HepG2 (cell line): ENCODE measurements at regions not wholly inside any gene's neighbourhood (a gene's known extent, or its start where the extent isn't known, plus 50 kb on each side); places are given as distances from the start of the nearest gene placed in this dataset.

Experiments used
- DNMT1 ChIP-seq: sonication (generic); formaldehyde crosslinking; IDR thresholded peaks from 2 replicates; pipeline ENCODE4 v1.5.1; 2020; ENCODE audit warnings: mild to moderate bottlenecking, missing genetic modification reagents
- FOXC1 ChIP-seq: sonication (generic); formaldehyde crosslinking; IDR thresholded peaks from 2 replicates; pipeline ENCODE4 v1.8.0; 2022; ENCODE audit warnings: mild to moderate bottlenecking, missing genetic modification reagents, borderline replicate concordance
- FOXP1 ChIP-seq, 2 experiments: fragments of 450-650 bp in 1 of 2; IDR thresholded peaks; 2 replicates each; pipeline ENCODE4 v1.6.1; 2017 to 2018; ENCODE audit warnings: antibody characterized with exemption in 1 of 2
- KAT8 ChIP-seq: IDR thresholded peaks from 2 replicates; pipeline ENCODE4 v1.6.1; 2016; ENCODE audit warnings: missing genetic modification reagents, missing compliant biosample characterization
- NFIC ChIP-seq: IDR thresholded peaks from 2 replicates; pipeline ENCODE4 v1.6.1; 2012; ENCODE audit warnings: mild to moderate bottlenecking, low read length, inconsistent platforms
- NFYC ChIP-seq: IDR thresholded peaks from 2 replicates; pipeline ENCODE4 v1.6.1; 2016; ENCODE audit warnings: missing genetic modification reagents, missing compliant biosample characterization
- NPAS2 ChIP-seq: sonication (generic); formaldehyde crosslinking; IDR thresholded peaks from 2 replicates; pipeline ENCODE4 v1.8.0; 2022; ENCODE audit warnings: mild to moderate bottlenecking, missing genetic modification reagents, borderline replicate concordance
- PPARG ChIP-seq: conservative IDR thresholded peaks from 2 replicates; pipeline ENCODE4 v1.6.1; 2016; ENCODE audit warnings: missing biosample characterization, missing genetic modification reagents
- SOX6 ChIP-seq, 2 experiments: fragments of 450-650 bp in 1 of 2; sonication (generic) in 1 of 2; formaldehyde crosslinking in 1 of 2; IDR thresholded peaks; 2 replicates each; pipeline versions ENCODE4 v1.4.0 to v1.6.1; 2017 to 2020; ENCODE audit warnings: antibody characterized with exemption in 1 of 2, mild to moderate bottlenecking in 1 of 2, missing genetic modification reagents in 1 of 2
- SP5 ChIP-seq: IDR thresholded peaks from 2 replicates; pipeline ENCODE4 v1.6.1; 2016; ENCODE audit warnings: low read depth, borderline replicate concordance
- SRY ChIP-seq: sonication (generic); formaldehyde crosslinking; IDR thresholded peaks from 2 replicates; pipeline ENCODE4 v1.8.0; 2022; ENCODE audit warnings: mild to moderate bottlenecking, missing genetic modification reagents
- ZNF367 ChIP-seq: sonication (generic); formaldehyde crosslinking; IDR thresholded peaks from 2 replicates; pipeline ENCODE4 v1.4.0; 2020; ENCODE audit warnings: missing genetic modification reagents, borderline replicate concordance
- ZNF383 ChIP-seq: sonication (generic); formaldehyde crosslinking; IDR thresholded peaks from 2 replicates; pipeline ENCODE4 v1.4.0; 2020; ENCODE audit warnings: missing genetic modification reagents, mild to moderate bottlenecking, borderline replicate concordance
- TF ChIP-seq, protein P1 (sequence below): sonication (generic); formaldehyde crosslinking; IDR thresholded peaks from 2 replicates; pipeline ENCODE4 v1.5.1; 2020; ENCODE audit warnings: mild to moderate bottlenecking, moderate library complexity, missing genetic modification reagents
- TF ChIP-seq, protein P2 (sequence below), 2 experiments: fragments of 450-650 bp in 1 of 2; sonication (generic) in 1 of 2; formaldehyde crosslinking; IDR thresholded peaks; 2 replicates each; pipeline versions ENCODE4 v1.5.0 to v1.8.0; 2020 to 2022; ENCODE audit warnings: mild to moderate bottlenecking in 1 of 2, missing genetic modification reagents in 1 of 2
- TF ChIP-seq, protein P3 (sequence below): sonication (generic); formaldehyde crosslinking; IDR thresholded peaks from 2 replicates; pipeline ENCODE4 v1.5.1; 2020; ENCODE audit warnings: mild to moderate bottlenecking, missing genetic modification reagents, borderline replicate concordance
- TF ChIP-seq, protein P4 (sequence below): IDR thresholded peaks from 2 replicates; pipeline ENCODE4 v1.4.0; 2020; ENCODE audit warnings: mild to moderate bottlenecking, missing genetic modification reagents

DNA sequence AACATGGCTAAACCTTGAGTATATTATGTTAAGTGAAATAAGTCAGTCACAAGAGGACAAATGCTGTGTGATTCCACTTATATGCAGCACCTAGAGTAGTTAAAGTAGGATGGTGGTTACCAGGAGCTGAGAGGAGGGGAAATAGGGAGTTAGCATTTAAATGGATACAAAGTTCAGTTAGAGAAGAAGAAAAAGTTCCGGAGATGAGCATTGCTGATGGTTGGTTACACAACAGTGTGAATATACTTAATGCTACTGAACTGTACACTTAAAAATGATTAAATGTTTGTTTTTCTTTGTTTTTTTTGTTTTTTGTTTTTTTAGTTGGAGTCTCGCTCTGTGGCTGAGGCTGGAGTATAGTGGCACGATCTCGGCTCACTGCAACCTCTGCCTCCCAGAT lies 67.7 kb upstream of the OSTN start (continued):
- 0 out of 2 replicates have a peak, but pooled peaks have one; percentile 25 for TF ChIP-seq NFIC
- TF ChIP-seq DNMT1 = no peak
- TF ChIP-seq, protein P1, sequence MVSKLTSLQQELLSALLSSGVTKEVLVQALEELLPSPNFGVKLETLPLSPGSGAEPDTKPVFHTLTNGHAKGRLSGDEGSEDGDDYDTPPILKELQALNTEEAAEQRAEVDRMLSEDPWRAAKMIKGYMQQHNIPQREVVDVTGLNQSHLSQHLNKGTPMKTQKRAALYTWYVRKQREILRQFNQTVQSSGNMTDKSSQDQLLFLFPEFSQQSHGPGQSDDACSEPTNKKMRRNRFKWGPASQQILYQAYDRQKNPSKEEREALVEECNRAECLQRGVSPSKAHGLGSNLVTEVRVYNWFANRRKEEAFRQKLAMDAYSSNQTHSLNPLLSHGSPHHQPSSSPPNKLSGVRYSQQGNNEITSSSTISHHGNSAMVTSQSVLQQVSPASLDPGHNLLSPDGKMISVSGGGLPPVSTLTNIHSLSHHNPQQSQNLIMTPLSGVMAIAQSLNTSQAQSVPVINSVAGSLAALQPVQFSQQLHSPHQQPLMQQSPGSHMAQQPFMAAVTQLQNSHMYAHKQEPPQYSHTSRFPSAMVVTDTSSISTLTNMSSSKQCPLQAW = 0 out of 2 replicates have a peak, but pooled peaks have one; percentile 18
- TF ChIP-seq, protein P2, sequence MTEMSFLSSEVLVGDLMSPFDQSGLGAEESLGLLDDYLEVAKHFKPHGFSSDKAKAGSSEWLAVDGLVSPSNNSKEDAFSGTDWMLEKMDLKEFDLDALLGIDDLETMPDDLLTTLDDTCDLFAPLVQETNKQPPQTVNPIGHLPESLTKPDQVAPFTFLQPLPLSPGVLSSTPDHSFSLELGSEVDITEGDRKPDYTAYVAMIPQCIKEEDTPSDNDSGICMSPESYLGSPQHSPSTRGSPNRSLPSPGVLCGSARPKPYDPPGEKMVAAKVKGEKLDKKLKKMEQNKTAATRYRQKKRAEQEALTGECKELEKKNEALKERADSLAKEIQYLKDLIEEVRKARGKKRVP (CRISPR knock-in tag; IDR thresholded peaks at IDR 0.05) = no peak
- TF ChIP-seq NPAS2 (CRISPR knock-in tag) = no peak
- TF ChIP-seq SRY (CRISPR knock-in tag) = no peak
- no peak for TF ChIP-seq NFYC (CRISPR knock-in tag)
- TF ChIP-seq ZNF367 = no peak
- TF ChIP-seq SOX6 (IDR thresholded peaks at IDR 0.05) = no peak
- peak; percentile 58; the same call in 1 of the 2 replicates for TF ChIP-seq SOX6 (CRISPR knock-in tag; IDR thresholded peaks at IDR 0.05)
- TF ChIP-seq, protein P3, sequence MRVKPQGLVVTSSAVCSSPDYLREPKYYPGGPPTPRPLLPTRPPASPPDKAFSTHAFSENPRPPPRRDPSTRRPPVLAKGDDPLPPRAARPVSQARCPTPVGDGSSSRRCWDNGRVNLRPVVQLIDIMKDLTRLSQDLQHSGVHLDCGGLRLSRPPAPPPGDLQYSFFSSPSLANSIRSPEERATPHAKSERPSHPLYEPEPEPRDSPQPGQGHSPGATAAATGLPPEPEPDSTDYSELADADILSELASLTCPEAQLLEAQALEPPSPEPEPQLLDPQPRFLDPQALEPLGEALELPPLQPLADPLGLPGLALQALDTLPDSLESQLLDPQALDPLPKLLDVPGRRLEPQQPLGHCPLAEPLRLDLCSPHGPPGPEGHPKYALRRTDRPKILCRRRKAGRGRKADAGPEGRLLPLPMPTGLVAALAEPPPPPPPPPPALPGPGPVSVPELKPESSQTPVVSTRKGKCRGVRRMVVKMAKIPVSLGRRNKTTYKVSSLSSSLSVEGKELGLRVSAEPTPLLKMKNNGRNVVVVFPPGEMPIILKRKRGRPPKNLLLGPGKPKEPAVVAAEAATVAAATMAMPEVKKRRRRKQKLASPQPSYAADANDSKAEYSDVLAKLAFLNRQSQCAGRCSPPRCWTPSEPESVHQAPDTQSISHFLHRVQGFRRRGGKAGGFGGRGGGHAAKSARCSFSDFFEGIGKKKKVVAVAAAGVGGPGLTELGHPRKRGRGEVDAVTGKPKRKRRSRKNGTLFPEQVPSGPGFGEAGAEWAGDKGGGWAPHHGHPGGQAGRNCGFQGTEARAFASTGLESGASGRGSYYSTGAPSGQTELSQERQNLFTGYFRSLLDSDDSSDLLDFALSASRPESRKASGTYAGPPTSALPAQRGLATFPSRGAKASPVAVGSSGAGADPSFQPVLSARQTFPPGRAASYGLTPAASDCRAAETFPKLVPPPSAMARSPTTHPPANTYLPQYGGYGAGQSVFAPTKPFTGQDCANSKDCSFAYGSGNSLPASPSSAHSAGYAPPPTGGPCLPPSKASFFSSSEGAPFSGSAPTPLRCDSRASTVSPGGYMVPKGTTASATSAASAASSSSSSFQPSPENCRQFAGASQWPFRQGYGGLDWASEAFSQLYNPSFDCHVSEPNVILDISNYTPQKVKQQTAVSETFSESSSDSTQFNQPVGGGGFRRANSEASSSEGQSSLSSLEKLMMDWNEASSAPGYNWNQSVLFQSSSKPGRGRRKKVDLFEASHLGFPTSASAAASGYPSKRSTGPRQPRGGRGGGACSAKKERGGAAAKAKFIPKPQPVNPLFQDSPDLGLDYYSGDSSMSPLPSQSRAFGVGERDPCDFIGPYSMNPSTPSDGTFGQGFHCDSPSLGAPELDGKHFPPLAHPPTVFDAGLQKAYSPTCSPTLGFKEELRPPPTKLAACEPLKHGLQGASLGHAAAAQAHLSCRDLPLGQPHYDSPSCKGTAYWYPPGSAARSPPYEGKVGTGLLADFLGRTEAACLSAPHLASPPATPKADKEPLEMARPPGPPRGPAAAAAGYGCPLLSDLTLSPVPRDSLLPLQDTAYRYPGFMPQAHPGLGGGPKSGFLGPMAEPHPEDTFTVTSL (CRISPR knock-in tag) = peak; percentile 40; the same call in 1 of the 2 replicates
- no peak for TF ChIP-seq FOXP1 (IDR thresholded peaks at IDR 0.05)
- TF ChIP-seq FOXP1 (CRISPR knock-in tag; IDR thresholded peaks at IDR 0.05) = peak; percentile 35; the same call in 1 of the 2 replicates
- TF ChIP-seq ZNF383 (CRISPR knock-in tag) = no peak
- TF ChIP-seq, protein P4, sequence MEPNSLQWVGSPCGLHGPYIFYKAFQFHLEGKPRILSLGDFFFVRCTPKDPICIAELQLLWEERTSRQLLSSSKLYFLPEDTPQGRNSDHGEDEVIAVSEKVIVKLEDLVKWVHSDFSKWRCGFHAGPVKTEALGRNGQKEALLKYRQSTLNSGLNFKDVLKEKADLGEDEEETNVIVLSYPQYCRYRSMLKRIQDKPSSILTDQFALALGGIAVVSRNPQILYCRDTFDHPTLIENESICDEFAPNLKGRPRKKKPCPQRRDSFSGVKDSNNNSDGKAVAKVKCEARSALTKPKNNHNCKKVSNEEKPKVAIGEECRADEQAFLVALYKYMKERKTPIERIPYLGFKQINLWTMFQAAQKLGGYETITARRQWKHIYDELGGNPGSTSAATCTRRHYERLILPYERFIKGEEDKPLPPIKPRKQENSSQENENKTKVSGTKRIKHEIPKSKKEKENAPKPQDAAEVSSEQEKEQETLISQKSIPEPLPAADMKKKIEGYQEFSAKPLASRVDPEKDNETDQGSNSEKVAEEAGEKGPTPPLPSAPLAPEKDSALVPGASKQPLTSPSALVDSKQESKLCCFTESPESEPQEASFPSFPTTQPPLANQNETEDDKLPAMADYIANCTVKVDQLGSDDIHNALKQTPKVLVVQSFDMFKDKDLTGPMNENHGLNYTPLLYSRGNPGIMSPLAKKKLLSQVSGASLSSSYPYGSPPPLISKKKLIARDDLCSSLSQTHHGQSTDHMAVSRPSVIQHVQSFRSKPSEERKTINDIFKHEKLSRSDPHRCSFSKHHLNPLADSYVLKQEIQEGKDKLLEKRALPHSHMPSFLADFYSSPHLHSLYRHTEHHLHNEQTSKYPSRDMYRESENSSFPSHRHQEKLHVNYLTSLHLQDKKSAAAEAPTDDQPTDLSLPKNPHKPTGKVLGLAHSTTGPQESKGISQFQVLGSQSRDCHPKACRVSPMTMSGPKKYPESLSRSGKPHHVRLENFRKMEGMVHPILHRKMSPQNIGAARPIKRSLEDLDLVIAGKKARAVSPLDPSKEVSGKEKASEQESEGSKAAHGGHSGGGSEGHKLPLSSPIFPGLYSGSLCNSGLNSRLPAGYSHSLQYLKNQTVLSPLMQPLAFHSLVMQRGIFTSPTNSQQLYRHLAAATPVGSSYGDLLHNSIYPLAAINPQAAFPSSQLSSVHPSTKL (CRISPR knock-in tag) = peak; percentile 52
- 0 out of 2 replicates have a peak, but pooled peaks have one; percentile 47 for TF ChIP-seq PPARG (CRISPR knock-in tag)
- no peak for TF ChIP-seq FOXC1 (CRISPR knock-in tag)
- TF ChIP-seq KAT8 (CRISPR knock-in tag) = 0 out of 2 replicates have a peak, but pooled peaks have one; percentile 21
- no peak for TF ChIP-seq SP5 (CRISPR knock-in tag)
